Erythroblast (primary cell): ENCODE measurements at regions not wholly inside any gene's neighbourhood (a gene's known extent, or its start where the extent isn't known, plus 50 kb on each side); places are given as distances from the start of the nearest gene placed in this dataset.

Experiments used
- GATA1 ChIP-seq: IDR thresholded peaks from 2 replicates; pipeline ENCODE4 v1.6.1; 2011; ENCODE audit warnings: low read depth, mild to moderate bottlenecking, control low read depth, low read length, moderate library complexity
- POLR2A ChIP-seq: IDR thresholded peaks from 2 replicates; pipeline ENCODE4 v1.6.1; 2011; ENCODE audit warnings: mild to moderate bottlenecking, low read length

DNA sequence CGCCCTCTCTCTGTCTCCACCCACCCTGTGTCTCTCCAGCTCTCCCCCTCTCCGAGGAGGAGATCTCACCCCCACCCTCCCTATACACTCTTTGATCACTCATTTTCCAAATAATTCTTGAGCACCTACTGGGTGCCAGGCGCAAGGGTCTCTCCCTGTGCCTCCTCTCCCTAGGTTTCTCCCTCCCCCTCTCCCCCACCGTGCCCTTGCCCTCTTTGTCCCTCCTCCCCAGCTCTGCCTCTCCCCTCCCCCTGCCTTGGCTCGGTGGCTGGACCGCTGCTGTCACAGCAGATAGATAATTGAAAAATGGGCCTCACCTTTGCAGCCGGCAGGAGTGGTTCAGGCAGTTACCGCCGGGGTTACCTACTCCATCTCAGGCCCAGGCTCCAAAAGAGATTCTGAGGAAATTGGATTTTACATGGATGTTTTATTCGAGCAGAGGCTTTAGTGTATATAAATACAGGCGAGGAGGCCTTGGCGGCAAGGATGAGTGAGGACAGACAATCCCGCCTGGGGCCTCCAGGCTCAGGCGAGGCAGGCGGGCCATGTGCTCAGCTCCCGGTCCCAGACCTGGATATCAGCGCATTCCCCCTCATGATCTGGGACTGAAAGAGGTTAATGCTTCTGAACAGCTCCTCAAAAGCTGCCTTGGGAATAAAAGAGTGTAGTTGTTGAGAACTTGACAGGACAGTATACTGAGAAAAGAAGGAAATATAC, 60.8 kb upstream of the BTRC start:
- no peak for TF ChIP-seq POLR2A
- no peak for TF ChIP-seq GATA1
